IPS-18a (cell line): ENCODE measurements at regions not wholly inside any gene's neighbourhood (a gene's known extent, or its start where the extent isn't known, plus 50 kb on each side); places are given as distances from the start of the nearest gene placed in this dataset.

ENCODE experiments used
- H3K27ac ChIP-seq: one replicate; pipeline ENCODE4 v1.5.1; 2013; ENCODE audit warnings: low read length
- H3K27me3 ChIP-seq: one replicate; pipeline ENCODE4 v1.6.1; 2013; ENCODE audit warnings: mild to moderate bottlenecking, low read length; ENCODE audit not compliant: control insufficient read depth, insufficient read depth
- H3K36me3 ChIP-seq: one replicate; pipeline ENCODE4 v1.6.1; 2013; ENCODE audit warnings: low read depth, low read length; ENCODE audit not compliant: control insufficient read depth
- H3K4me1 ChIP-seq: one replicate; pipeline ENCODE4 v1.6.1; 2013; ENCODE audit warnings: low read depth, low read length; ENCODE audit not compliant: control insufficient read depth
- H3K4me3 ChIP-seq: one replicate; pipeline ENCODE4 v1.5.1; 2013; ENCODE audit warnings: low read length
- H3K9ac ChIP-seq: one replicate; pipeline ENCODE4 v1.6.1; 2013; ENCODE audit warnings: mild to moderate bottlenecking, low read length, moderate library complexity
- H3K9me3 ChIP-seq: one replicate; pipeline ENCODE4 v1.6.1; 2013; ENCODE audit warnings: low read depth, low read length; ENCODE audit not compliant: control insufficient read depth

DNA sequence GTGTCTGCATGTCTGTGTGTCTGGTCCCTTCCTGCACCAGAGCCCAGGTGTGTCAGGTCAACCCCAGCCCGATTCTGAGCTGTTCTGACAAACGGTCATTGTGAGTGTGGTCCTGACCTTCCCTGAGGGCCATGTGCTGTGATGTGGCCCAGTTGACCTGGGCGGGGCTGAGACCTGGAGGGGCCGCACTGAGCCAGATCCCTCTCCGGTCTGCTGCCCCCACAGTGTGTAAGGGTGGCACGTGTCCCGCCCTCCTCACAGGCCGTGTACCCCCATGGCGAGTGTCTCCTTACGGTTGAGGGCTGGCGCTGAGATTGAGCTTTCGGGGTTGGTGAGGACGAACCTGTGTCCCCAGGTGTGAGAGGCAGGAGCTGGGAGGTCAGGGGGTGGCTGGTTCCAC, 136.5 kb downstream of the MRPL36 start:
- H3K4me1 ChIP-seq: peaks cover 3% of the 10 kb centered on the region

GRCh38 chr5:1662559-1663085, 137.0 kb downstream of the MRPL36 start:
- no peak overlapping the region for H3K9ac ChIP-seq
- H3K36me3 ChIP-seq: no peaks in the 10 kb centered on the region
- no peak overlapping the region for H3K4me3 ChIP-seq
- no peaks in the 10 kb centered on the region for H3K9me3 ChIP-seq
- H3K4me1 ChIP-seq: no peaks in the 10 kb centered on the region
- H3K27me3 ChIP-seq: peaks cover 12% of the 10 kb centered on the region
- no peak overlapping the region for H3K27ac ChIP-seq

More for the DNA sequence above, 136.5 kb downstream of the MRPL36 start:
- Histone ChIP-seq H3K9me3 (no peaks in the 10 kb centered on the region), H3K27me3 (peaks cover 18% of the 10 kb centered on the region), H3K36me3 (no peaks in the 10 kb centered on the region), H3K27ac (no peak overlapping the region), H3K4me3 (no peak overlapping the region), H3K9ac (no peak overlapping the region)

GRCh38 chr5:1661831-1662558, 137.6 kb downstream of the MRPL36 start:
- Histone ChIP-seq H3K4me3 (no peak overlapping the region), H3K4me1 (no peaks in the 10 kb centered on the region)

GRCh38 chr5:1661311-1661710, 137.6 kb upstream of the LPCAT1 start:
- no peak overlapping the region for H3K4me3 ChIP-seq
- no peak overlapping the region for H3K9ac ChIP-seq
- H3K27ac ChIP-seq: no peak overlapping the region
- H3K27me3 ChIP-seq: peaks cover 5% of the 10 kb centered on the region
- no peaks in the 10 kb centered on the region for H3K4me1 ChIP-seq
- no peaks in the 10 kb centered on the region for H3K9me3 ChIP-seq
- H3K36me3 ChIP-seq: no peaks in the 10 kb centered on the region

More at GRCh38 chr5:1661831-1662558, 137.6 kb downstream of the MRPL36 start:
- no peaks in the 10 kb centered on the region for H3K36me3 ChIP-seq
- H3K9me3 ChIP-seq: no peaks in the 10 kb centered on the region
- no peak overlapping the region for H3K27ac ChIP-seq
- H3K9ac ChIP-seq: no peak overlapping the region
- peaks cover 10% of the 10 kb centered on the region for H3K27me3 ChIP-seq

DNA sequence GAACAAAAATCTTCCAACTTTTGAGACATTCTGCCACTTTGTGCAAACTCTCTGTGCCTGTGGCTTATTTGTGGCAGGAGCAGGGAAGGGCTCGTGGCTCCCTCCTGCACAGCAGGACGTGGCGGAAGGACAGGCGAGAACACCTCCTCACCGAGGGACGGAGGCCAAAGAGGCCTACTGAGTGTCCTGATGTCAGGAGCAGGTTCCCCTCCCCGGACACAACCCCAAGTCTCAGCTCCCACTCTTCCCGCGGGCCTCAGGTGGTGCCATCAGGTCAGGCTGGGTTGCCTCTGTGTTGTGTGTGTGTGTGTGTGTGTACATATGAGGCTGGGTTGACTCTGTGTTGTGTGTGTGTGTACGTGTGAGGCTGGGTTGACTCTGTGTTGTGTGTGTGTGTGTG, 136.8 kb upstream of the LPCAT1 start:
- H3K36me3 ChIP-seq: no peaks in the 10 kb centered on the region
- H3K9ac ChIP-seq: no peak overlapping the region
- no peaks in the 10 kb centered on the region for H3K4me1 ChIP-seq
- H3K27ac ChIP-seq: no peak overlapping the region
- no peaks in the 10 kb centered on the region for H3K27me3 ChIP-seq
- H3K9me3 ChIP-seq: no peaks in the 10 kb centered on the region
- H3K4me3 ChIP-seq: no peak overlapping the region

DNA sequence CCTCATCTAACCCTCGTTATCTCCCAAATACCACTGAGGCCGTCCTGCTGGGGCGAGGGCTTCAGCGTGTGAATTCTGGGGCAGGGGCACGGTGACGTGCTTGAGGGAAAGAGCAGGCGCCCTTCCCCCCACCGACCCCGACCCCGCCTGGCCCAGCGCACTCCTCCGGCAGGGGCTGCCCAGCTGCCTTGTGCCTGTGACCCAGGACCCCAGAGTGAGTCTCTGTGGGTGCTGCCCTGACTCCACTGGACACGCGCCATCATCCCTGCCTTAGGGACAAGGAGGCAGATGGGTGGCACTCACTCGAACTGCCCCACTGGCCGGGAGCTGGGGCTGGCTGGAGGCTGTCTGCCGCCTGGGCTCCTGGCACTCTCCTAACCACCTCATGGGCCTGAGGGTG, 136.2 kb upstream of the LPCAT1 start:
- no peaks in the 10 kb centered on the region for H3K36me3 ChIP-seq
- no peaks in the 10 kb centered on the region for H3K4me1 ChIP-seq
- no peak overlapping the region for H3K27ac ChIP-seq
- no peaks in the 10 kb centered on the region for H3K9me3 ChIP-seq
- H3K27me3 ChIP-seq: no peaks in the 10 kb centered on the region
- no peak overlapping the region for H3K4me3 ChIP-seq
- H3K9ac ChIP-seq: no peak overlapping the region

DNA sequence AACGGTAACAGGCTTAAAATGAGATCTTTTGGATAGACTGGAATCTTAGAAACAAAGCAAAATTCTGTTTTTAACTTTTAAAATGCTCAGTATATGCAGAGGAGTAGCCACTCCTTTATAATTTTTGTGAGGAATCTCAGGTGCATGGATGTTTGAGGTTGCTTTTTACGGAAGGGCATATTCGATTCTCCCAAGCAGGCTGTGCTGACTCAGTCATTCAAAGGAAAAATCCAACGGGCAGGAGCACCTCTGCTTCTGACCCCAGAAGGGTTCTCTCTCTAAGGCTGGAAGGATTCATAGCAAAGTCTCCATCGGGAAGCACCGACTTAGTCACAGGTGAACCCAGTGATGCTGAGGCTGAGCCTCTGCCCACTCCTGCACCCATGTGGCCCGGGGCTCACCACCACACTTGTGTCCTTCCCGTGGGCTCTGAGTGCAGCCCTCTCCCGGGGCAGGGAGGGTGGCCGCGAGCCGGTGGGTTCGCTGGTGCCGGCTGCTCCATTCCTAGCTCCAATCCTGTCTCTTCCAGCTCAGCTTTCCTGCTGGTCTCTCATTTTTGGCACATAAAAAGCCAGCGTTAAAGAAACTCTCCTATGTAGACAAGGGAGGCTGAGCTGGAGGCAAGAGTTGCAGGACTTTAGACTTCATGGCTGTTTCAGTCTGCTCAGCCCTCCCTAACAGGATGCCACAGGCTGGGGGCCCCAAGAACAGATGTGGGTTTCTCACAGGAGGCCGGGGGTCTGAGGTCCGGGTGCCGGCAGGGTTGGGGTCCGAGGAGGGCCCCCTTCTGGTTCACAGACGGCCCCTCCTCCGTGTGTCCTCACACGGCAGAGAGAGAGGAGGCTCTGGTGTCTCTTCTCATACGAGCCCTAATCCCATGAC, 135.6 kb upstream of the LPCAT1 start:
- H3K27me3 ChIP-seq: peaks cover 4% of the 10 kb centered on the region
- no peaks in the 10 kb centered on the region for H3K4me1 ChIP-seq
- no peak overlapping the region for H3K9ac ChIP-seq
- no peak overlapping the region for H3K4me3 ChIP-seq
- H3K9me3 ChIP-seq: no peaks in the 10 kb centered on the region
- no peak overlapping the region for H3K27ac ChIP-seq
- no peaks in the 10 kb centered on the region for H3K36me3 ChIP-seq

DNA sequence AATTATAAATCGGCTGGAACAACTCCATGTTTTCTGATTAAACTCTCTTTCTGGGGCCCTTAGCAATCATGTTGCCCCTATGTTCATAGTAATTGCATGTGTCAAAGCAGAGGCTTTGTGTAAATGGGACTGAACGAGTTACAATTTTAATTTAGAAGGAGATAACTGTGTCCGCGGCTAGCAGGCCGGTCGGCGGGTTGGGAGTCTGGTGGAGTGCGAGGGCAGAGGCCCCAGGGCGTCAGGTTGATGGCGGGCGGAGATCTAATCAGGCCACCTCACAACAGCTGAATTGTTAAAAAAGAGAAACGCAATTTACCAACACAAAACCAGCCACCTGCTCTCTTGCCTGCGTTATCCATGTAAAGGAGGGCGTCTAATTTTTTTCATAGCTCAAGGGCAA, 134.9 kb upstream of the LPCAT1 start:
- Histone ChIP-seq H3K36me3 (no peaks in the 10 kb centered on the region), H3K27me3 (peaks cover 9% of the 10 kb centered on the region), H3K4me1 (no peaks in the 10 kb centered on the region), H3K4me3 (no peak overlapping the region), H3K9ac (no peak overlapping the region), H3K27ac (no peak overlapping the region), H3K9me3 (no peaks in the 10 kb centered on the region)

DNA sequence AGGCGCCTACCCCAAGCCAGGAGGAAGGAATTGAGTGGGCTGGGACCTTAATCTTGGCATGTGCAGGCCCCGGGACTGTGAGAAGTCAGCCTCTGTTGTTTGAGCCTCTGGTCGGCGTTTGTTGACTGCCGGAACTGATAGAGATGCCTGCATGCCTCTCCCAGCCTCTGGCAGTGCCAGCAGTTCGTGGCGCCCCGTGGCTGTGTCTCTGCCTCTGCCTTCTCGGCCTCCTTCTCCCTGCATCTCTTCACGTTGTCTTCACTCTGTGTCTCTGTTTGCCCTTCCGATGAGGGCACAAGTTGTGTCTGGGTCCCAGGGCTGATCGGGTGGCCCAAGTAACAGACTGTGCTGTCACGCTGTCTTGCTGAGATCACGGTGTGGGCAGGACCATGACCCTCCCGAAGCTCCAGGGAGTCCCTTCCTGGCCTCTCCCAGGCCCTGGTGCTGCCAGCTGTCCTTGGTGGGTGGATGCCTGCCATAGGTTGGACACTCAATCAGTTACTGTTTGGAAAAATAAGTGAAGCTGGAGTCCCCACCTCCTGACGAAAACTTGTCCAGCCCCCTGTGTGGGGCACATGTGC, 133.5 kb upstream of the LPCAT1 start:
- H3K27ac ChIP-seq: no peak overlapping the region
- H3K9me3 ChIP-seq: no peaks in the 10 kb centered on the region
- H3K36me3 ChIP-seq: no peaks in the 10 kb centered on the region
- no peaks in the 10 kb centered on the region for H3K4me1 ChIP-seq
- peaks cover 22% of the 10 kb centered on the region for H3K27me3 ChIP-seq
- H3K9ac ChIP-seq: no peak overlapping the region
- H3K4me3 ChIP-seq: no peak overlapping the region

DNA sequence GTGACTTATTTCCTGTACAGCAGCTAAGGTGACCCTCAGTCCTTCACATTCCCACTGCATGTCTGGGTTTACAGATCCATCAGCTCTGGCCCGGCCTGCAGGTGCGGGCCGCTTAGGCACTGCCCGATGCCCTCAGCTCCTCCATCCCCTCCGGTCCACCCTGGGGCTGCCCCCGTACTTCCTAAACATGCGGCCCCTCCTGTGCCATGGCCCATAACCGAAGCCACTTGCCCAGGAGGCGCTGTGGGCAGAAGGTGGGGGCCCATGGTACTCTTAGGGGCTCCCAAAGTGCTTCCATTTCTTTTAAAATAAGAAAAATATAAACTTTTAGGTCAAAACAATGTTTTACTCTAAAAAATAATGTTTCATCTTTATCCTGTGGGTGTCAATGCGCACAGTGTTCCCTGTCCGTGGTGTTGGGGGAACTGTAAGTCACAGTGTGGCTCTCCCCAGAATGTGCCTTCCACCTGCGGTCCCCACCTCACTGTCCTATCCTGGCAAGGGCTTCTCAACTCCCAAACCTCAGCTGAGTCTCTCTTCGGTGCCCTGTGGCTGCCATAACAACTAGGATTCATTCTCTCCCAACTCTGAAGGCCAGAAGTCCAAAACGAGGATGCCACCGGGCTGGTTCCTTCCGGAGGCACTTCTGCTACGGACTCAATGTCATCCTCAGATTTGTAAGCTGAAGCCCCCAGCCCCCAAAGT, 132.7 kb upstream of the LPCAT1 start:
- no peaks in the 10 kb centered on the region for H3K4me1 ChIP-seq
- no peak overlapping the region for H3K4me3 ChIP-seq
- no peaks in the 10 kb centered on the region for H3K36me3 ChIP-seq
- H3K9me3 ChIP-seq: no peaks in the 10 kb centered on the region
- no peak overlapping the region for H3K9ac ChIP-seq
- H3K27ac ChIP-seq: no peak overlapping the region
- H3K27me3 ChIP-seq: peaks cover 27% of the 10 kb centered on the region
